Neural cell (in vitro differentiated cells): ENCODE measurements at regions not wholly inside any gene's neighbourhood (a gene's known extent, or its start where the extent isn't known, plus 50 kb on each side); places are given as distances from the start of the nearest gene placed in this dataset.

ENCODE experiments used
- H2AFZ ChIP-seq: fragments of 200-600, 300-800 bp; sonication (generic), shearing (Covaris generic); 2 replicates; pipeline ENCODE4 v1.6.0; 2014; ENCODE audit warnings: low read depth, mild to moderate bottlenecking, antibody characterized with exemption, low read length, moderate library complexity
- H3F3A ChIP-seq: fragments of 200-600 bp; shearing (Covaris generic); 2 replicates; pipeline ENCODE4 v1.6.1; 2016; ENCODE audit warnings: mild to moderate bottlenecking, moderate library complexity, mixed read lengths, antibody characterized with exemption, low read length; ENCODE audit not compliant: insufficient read depth, poor library complexity, severe bottlenecking
- H3K27ac ChIP-seq: fragments of 200-600, 300-800 bp; sonication (generic), shearing (Covaris generic); 2 replicates; pipeline ENCODE4 v1.5.1; 2014; ENCODE audit warnings: mild to moderate bottlenecking, low read length, moderate library complexity
- H3K27me3 ChIP-seq: fragments of 300-800, 200-600 bp; sonication (generic), shearing (Covaris generic); 2 replicates; pipeline ENCODE4 v1.6.0; 2014; ENCODE audit warnings: mild to moderate bottlenecking, low read depth, low read length, moderate library complexity; ENCODE audit not compliant: insufficient read depth
- H3K36me3 ChIP-seq: fragments of 300-800, 200-600 bp; sonication (generic), shearing (Covaris generic); 2 replicates; pipeline ENCODE4 v1.5.1; 2014; ENCODE audit warnings: mild to moderate bottlenecking, antibody characterized with exemption, low read length, moderate library complexity; ENCODE audit not compliant: insufficient read depth
- H3K4me2 ChIP-seq: fragments of 300-800, 200-600 bp; sonication (generic), shearing (Covaris generic); 2 replicates; pipeline ENCODE4 v1.6.0; 2014; ENCODE audit warnings: mild to moderate bottlenecking, low read length
- H3K4me3 ChIP-seq: fragments of 300-800, 200-600 bp; sonication (generic), shearing (Covaris generic); 2 replicates; pipeline ENCODE4 v1.5.1; 2014; ENCODE audit warnings: mild to moderate bottlenecking, low read length, moderate library complexity
- H3K79me2 ChIP-seq: fragments of 200-600 bp; shearing (Covaris generic); replicated peaks from 2 replicates; pipeline ENCODE4 v1.6.0; 2014; ENCODE audit warnings: mild to moderate bottlenecking, low read length, moderate library complexity; ENCODE audit not compliant: insufficient read depth
- H3K9ac ChIP-seq: fragments of 300-800, 200-600 bp; sonication (generic), shearing (Covaris generic); 2 replicates; pipeline ENCODE4 v1.6.1; 2016; ENCODE audit warnings: mild to moderate bottlenecking, low read length, mixed read lengths
- H3K9me2 ChIP-seq: fragments of 200-600 bp; shearing (Covaris generic); 2 replicates; pipeline ENCODE4 v1.6.1; 2016; ENCODE audit warnings: mild to moderate bottlenecking, low read length, mixed read lengths; ENCODE audit not compliant: insufficient read depth
- H3K9me3 ChIP-seq: fragments of 200-600, 300-800 bp; sonication (generic), shearing (Covaris generic); 2 replicates; pipeline ENCODE4 v1.6.1; 2016; ENCODE audit warnings: mild to moderate bottlenecking, mixed run types, low read length, moderate library complexity, mixed read lengths
- H4K20me1 ChIP-seq: fragments of 200-600 bp; shearing (Covaris generic); 2 replicates; pipeline ENCODE4 v1.6.1; 2016; ENCODE audit warnings: mild to moderate bottlenecking, mixed run types; ENCODE audit not compliant: insufficient read depth
- CTCF ChIP-seq: fragments of 450-650 bp; IDR thresholded peaks from 2 replicates; pipeline ENCODE4 v1.5.1; 2014; ENCODE audit warnings: antibody characterized with exemption, mild to moderate bottlenecking, moderate library complexity; ENCODE audit not compliant: poor library complexity, severe bottlenecking
- EP300 ChIP-seq: fragments of 450-650 bp; conservative IDR thresholded peaks from 2 replicates; pipeline ENCODE4 v1.6.1; 2014; ENCODE audit warnings: antibody characterized with exemption, mild to moderate bottlenecking, moderate library complexity; ENCODE audit not compliant: poor library complexity, severe bottlenecking
- EZH2 ChIP-seq: fragments of 200-600, 300-800 bp; shearing (Covaris generic), sonication (generic); IDR thresholded peaks from 2 replicates; pipeline ENCODE4 v1.6.1; 2014; ENCODE audit warnings: antibody characterized with exemption, low read length, borderline replicate concordance, mild to moderate bottlenecking; ENCODE audit not compliant: insufficient read depth, poor library complexity, severe bottlenecking
- MXI1 ChIP-seq: fragments of 450-650 bp; conservative IDR thresholded peaks from 2 replicates; pipeline ENCODE4 v1.6.1; 2014; ENCODE audit warnings: antibody characterized with exemption, mild to moderate bottlenecking; ENCODE audit not compliant: poor library complexity, severe bottlenecking
- POLR2AphosphoS5 ChIP-seq: IDR thresholded peaks from 2 replicates; pipeline ENCODE4 v1.6.1; 2012
- RAD21 ChIP-seq: fragments of 450-650 bp; conservative IDR thresholded peaks from 2 replicates; pipeline ENCODE4 v1.6.1; 2014; ENCODE audit warnings: antibody characterized with exemption, mild to moderate bottlenecking, moderate library complexity
- REST ChIP-seq: IDR thresholded peaks from 2 replicates; pipeline ENCODE4 v1.6.1; 2012; ENCODE audit warnings: borderline replicate concordance
- SMC3 ChIP-seq: fragments of 450-650 bp; conservative IDR thresholded peaks from 2 replicates; pipeline ENCODE4 v1.6.1; 2014; ENCODE audit warnings: antibody characterized with exemption, mild to moderate bottlenecking, moderate library complexity; ENCODE audit not compliant: poor library complexity
- TAF1 ChIP-seq: IDR thresholded peaks from 2 replicates; pipeline ENCODE4 v1.6.1; 2012; ENCODE audit warnings: low read depth

GRCh38 chr4:105092768-105093167 is 53.9 kb upstream of the TET2 start:
- no peaks in the 10 kb centered on the region for H3K79me2 ChIP-seq
- H3K36me3 ChIP-seq = no peaks in the 10 kb centered on the region
- H2AFZ ChIP-seq = no peak overlapping the region
- no peaks in the 10 kb centered on the region for H3K9me3 ChIP-seq
- H3K4me2 ChIP-seq = no peak overlapping the region
- no peak overlapping the region for H3K9ac ChIP-seq
- no peaks in the 10 kb centered on the region for H3F3A ChIP-seq
- no peaks in the 10 kb centered on the region for H4K20me1 ChIP-seq
- no peaks in the 10 kb centered on the region for H3K27me3 ChIP-seq
- no peaks in the 10 kb centered on the region for H3K9me2 ChIP-seq
- TF ChIP-seq EZH2 = no peak
- TF ChIP-seq TAF1 = no peak
- TF ChIP-seq POLR2AphosphoS5 = no peak
- no peak for TF ChIP-seq REST
- TF ChIP-seq RAD21 = no peak
- no peak for TF ChIP-seq EP300
- no peak for TF ChIP-seq CTCF
- TF ChIP-seq SMC3 = no peak
- TF ChIP-seq MXI1 = no peak
- H3K27ac ChIP-seq = no peak overlapping the region
- no peak overlapping the region for H3K4me3 ChIP-seq

- no peak for TF ChIP-seq POLR2AphosphoS5
- no peak for TF ChIP-seq RAD21
- TF ChIP-seq EP300 = no peak
- TF ChIP-seq CTCF = no peak
- TF ChIP-seq SMC3 = no peak
- no peak for TF ChIP-seq EZH2
- no peak for TF ChIP-seq TAF1
- no peak for TF ChIP-seq MXI1
- TF ChIP-seq REST = no peak
- Histone ChIP-seq H3F3A (no peaks in the 10 kb centered on the region), H2AFZ (no peak overlapping the region), H3K9me3 (no peaks in the 10 kb centered on the region), H3K79me2 (no peaks in the 10 kb centered on the region), H3K4me2 (no peak overlapping the region), H3K9ac (no peak overlapping the region), H3K27ac (no peak overlapping the region), H3K9me2 (no peaks in the 10 kb centered on the region), H4K20me1 (no peaks in the 10 kb centered on the region), H3K36me3 (no peaks in the 10 kb centered on the region), H3K4me3 (no peak overlapping the region), H3K27me3 (no peaks in the 10 kb centered on the region)
These were observed 52.7 kb upstream of the TET2 start for GRCh38 chr4:105093975-105094374.
